ENCODE measurements at regions not wholly inside any gene's neighbourhood (a gene's known extent, or its start where the extent isn't known, plus 50 kb on each side); places are given as distances from the start of the nearest gene placed in this dataset.

DNA sequence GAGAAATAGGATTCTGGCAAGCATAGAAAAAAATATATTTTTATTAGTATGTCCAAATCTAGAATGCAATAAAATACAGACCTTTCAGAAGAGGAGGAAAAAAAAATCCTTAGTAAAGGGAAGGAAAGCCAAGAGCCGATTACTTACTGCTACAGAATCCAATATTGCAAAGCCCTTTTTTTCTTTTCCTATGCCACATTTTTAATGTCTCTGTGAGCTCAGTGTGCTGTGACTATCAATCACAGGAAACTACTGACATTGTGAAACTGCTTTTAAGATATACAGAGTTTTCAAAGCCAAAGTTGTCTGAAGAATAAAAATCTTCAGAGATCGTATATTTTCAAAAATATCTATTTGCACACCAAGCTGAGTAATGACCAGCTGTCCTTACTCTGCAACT lies 120.4 kb downstream of the CHD9NB start:
- 71 to 78% methylated on average over 2 of the region's 2 CpGs for WGBS, 2 donors
- Histone ChIP-seq H3K9me3 (peaks cover 0 to 16% (median 0%) of the 10 kb centered on the region in 4 donors), H3K27ac (no peak overlapping the region), H3K27me3 (no peaks in the 10 kb centered on the region), H3K4me3 (no peak overlapping the region), H3K36me3 (no peaks in the 10 kb centered on the region), H3K4me1 (no peaks in the 10 kb centered on the region)
- TF ChIP-seq EP300 (IDR thresholded peaks at IDR 0.05) (no peak), POLR2A (IDR thresholded peaks at IDR 0.05) (no peak)
- TF ChIP-seq, protein P1, sequence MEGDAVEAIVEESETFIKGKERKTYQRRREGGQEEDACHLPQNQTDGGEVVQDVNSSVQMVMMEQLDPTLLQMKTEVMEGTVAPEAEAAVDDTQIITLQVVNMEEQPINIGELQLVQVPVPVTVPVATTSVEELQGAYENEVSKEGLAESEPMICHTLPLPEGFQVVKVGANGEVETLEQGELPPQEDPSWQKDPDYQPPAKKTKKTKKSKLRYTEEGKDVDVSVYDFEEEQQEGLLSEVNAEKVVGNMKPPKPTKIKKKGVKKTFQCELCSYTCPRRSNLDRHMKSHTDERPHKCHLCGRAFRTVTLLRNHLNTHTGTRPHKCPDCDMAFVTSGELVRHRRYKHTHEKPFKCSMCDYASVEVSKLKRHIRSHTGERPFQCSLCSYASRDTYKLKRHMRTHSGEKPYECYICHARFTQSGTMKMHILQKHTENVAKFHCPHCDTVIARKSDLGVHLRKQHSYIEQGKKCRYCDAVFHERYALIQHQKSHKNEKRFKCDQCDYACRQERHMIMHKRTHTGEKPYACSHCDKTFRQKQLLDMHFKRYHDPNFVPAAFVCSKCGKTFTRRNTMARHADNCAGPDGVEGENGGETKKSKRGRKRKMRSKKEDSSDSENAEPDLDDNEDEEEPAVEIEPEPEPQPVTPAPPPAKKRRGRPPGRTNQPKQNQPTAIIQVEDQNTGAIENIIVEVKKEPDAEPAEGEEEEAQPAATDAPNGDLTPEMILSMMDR (IDR thresholded peaks at IDR 0.05) = no peak
- DNase-seq (ENCODE audit: low spot score in 2 of 2) = no peak

DNA sequence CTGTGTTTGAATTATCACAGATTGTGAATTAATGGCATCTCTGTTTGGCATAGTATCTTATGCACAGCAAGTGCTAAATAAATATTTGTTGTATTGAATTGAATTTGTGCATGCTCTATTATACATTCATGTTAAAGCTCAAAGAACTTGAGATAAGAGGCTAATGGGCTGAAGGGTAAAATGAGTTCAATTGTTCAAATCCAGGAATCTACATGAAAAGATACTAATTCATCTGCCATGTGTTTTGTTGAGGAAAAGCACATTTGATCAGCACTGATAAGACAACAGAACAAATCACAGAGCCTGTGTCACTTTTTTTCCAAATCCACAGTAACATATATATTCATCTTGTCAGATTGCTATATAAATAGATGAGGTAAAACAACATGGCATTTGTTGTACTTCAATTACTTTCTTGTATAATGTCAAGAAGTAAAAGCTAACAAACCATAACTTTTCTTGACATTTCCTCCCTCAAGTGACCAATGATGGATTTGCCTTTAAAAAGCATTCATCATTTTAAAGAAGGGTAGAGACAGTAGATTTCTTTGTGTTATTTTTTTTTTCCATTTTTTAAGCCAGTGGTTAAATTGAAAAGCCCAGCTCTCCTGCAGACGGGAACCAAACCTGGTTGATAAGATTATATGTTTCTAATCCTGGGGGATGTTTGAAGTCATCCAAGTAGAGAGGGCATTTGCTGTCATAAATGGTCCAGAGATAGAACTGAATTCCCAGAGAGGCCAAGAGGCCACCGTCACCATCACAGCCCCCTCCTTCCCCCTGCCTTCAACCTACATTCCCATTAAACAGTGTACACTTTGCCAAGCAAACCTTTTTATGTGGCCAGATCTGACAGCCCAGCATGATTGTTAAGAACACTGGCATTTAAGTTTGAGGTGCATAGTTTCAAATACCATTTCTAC lies 123.0 kb downstream of the CHD9NB start:
- no peak overlapping the region for H3K27ac ChIP-seq
- WGBS, 2 donors = 25 to 31% methylated on average over 2 of the region's 2 CpGs

DNA sequence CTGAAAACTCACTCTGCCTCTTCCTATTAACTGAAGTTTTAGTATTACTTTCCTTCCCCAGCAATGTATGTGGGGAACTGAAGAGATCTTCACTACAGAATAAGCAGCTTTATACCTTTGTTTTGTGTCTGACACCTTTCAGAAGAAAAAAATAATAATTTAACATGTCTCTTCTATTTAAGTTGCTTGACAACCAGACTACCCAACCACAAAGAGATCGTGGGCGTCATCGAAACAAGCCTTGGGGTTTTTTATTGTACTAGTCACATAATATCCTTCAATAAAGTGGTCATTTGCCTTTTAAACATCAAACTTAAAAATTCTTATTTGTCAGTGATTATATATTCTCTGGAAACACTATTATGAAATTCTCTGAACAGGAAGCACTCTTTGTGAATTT lies 123.7 kb downstream of the CHD9NB start:
- H3K9me3 ChIP-seq = peaks cover 0 to 13% (median 0%) of the 10 kb centered on the region in 4 donors
- TF ChIP-seq EP300 (IDR thresholded peaks at IDR 0.05) (no peak), POLR2A (IDR thresholded peaks at IDR 0.05) (no peak)
- TF ChIP-seq, protein P1 (IDR thresholded peaks at IDR 0.05) = no peak
- no peak for DNase-seq (ENCODE audit: low spot score in 2 of 2)
- H3K36me3 ChIP-seq = no peaks in the 10 kb centered on the region
- H3K4me3 ChIP-seq = no peak overlapping the region
- H3K27me3 ChIP-seq = no peaks in the 10 kb centered on the region
- H3K27ac ChIP-seq = no peak overlapping the region
- H3K4me1 ChIP-seq = no peaks in the 10 kb centered on the region
- 70 to 75% methylated on average over 3 of the region's 3 CpGs for WGBS, 2 donors

More for the DNA sequence above, 123.0 kb downstream of the CHD9NB start:
- TF ChIP-seq POLR2A (IDR thresholded peaks at IDR 0.05) (no peak), EP300 (IDR thresholded peaks at IDR 0.05) (no peak)
- TF ChIP-seq, protein P1 (IDR thresholded peaks at IDR 0.05) = no peak
- no peaks in the 10 kb centered on the region for H3K36me3 ChIP-seq
- H3K27me3 ChIP-seq = no peaks in the 10 kb centered on the region
- DNase-seq (ENCODE audit: low spot score in 2 of 2) = no peak
- peaks cover 0 to 13% (median 0%) of the 10 kb centered on the region in 4 donors for H3K9me3 ChIP-seq
- no peak overlapping the region for H3K4me3 ChIP-seq
- no peaks in the 10 kb centered on the region for H3K4me1 ChIP-seq

DNA sequence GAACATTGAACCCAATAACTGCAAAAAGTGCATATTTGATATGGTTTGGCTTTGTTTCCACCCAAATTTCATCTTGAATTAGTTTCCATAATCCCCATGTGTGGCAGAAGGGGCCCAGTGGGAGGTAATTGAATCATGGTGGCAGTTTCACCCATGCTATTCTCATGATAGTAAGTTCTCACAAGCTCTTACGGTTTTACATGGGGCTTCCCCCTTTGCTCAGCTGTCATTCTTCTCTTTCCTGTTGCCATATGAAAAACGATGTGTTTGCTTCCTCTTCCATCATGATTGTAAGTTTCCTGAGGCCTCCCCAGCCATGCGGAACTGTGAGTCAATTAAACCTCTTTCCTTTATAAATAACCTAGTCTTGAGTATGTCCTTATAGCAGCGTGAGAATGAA lies 127.6 kb downstream of the CHD9NB start:
- Histone ChIP-seq H3K36me3 (no peaks in the 10 kb centered on the region), H3K9me3 (no peaks in the 10 kb centered on the region), H3K27me3 (no peaks in the 10 kb centered on the region), H3K4me1 (no peaks in the 10 kb centered on the region), H3K4me3 (no peak overlapping the region), H3K27ac (no peak overlapping the region)
- DNase-seq (ENCODE audit: low spot score in 2 of 2) = no peak
- no peak for TF ChIP-seq EP300 (IDR thresholded peaks at IDR 0.05)
- 58 to 62% methylated on average over 4 of the region's 4 CpGs for WGBS, 2 donors

DNA sequence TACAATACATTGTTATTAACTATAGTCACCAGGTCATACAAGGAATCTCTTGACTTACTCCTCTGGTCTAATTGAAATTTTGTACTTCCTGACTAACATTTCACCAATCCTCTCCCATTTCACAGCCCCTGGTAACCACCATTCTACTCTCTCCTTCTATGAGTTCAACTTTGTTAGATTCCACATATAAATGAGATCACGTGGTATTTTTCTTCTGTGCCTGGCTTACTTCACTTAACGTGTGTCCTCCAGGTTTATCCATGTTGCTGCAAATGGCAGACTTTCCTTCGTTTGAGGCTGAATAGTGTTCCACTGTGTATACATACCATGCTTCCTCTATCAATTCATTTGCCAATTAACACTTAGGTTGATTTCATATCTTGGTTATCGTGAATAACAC lies 128.5 kb downstream of the CHD9NB start:
- Histone ChIP-seq H3K9me3 (no peaks in the 10 kb centered on the region), H3K27ac (no peak overlapping the region), H3K36me3 (no peaks in the 10 kb centered on the region), H3K27me3 (no peaks in the 10 kb centered on the region), H3K4me3 (no peak overlapping the region), H3K4me1 (no peaks in the 10 kb centered on the region)
- no peak for TF ChIP-seq EP300 (IDR thresholded peaks at IDR 0.05)
- no peak for TF ChIP-seq POLR2A (IDR thresholded peaks at IDR 0.05)
- TF ChIP-seq, protein P1 (IDR thresholded peaks at IDR 0.05) = no peak
- no peak for DNase-seq (ENCODE audit: low spot score in 2 of 2)
- 83 to 85% methylated on average over 4 of the region's 4 CpGs for WGBS, 2 donors

All from tibial nerve (tissue), 4 donors.